ENCODE measurements at regions not wholly inside any gene's neighbourhood (a gene's known extent, or its start where the extent isn't known, plus 50 kb on each side); places are given as distances from the start of the nearest gene placed in this dataset.

GRCh38 chr17:73720187-73720834, 76.1 kb upstream of the SDK2 start:
- Histone ChIP-seq H3K27ac (no peak overlapping the region), H3K4me1 (no peaks in the 10 kb centered on the region), H3K27me3 (peaks cover 0 to 45% of the 10 kb centered on the region in 2 donors), H3K4me3 (no peak overlapping the region), H3K9me3 (no peaks in the 10 kb centered on the region), H3K36me3 (no peaks in the 10 kb centered on the region)
- no peak for DNase-seq
- no peak for TF ChIP-seq CTCF (IDR thresholded peaks at IDR 0.05)
- intact Hi-C loops (cut with DNase I; ENCODE audit: low total_unique reads) = no loop called here

- intact Hi-C loops (cut with DNase I; ENCODE audit: low total_unique reads) = no loop called here
- TF ChIP-seq CTCF (IDR thresholded peaks at IDR 0.05) = no peak
- no peak overlapping the region for H3K27ac ChIP-seq
- DNase-seq = no peak
- H3K27me3 ChIP-seq = peaks cover 0 to 41% of the 10 kb centered on the region in 2 donors
- H3K9me3 ChIP-seq = no peaks in the 10 kb centered on the region
- no peak overlapping the region for H3K4me3 ChIP-seq
- no peaks in the 10 kb centered on the region for H3K36me3 ChIP-seq
- no peaks in the 10 kb centered on the region for H3K4me1 ChIP-seq
Observed at GRCh38 chr17:73722165-73722564, 77.9 kb upstream of the SDK2 start.

- H3K4me3 ChIP-seq = no peak overlapping the region
- DNase-seq = no peak
- H3K27me3 ChIP-seq = peaks cover 0 to 41% of the 10 kb centered on the region in 2 donors
- intact Hi-C loops (cut with DNase I; ENCODE audit: low total_unique reads) = no loop called here
- no peak for TF ChIP-seq CTCF (IDR thresholded peaks at IDR 0.05)
- H3K27ac ChIP-seq = no peak overlapping the region
- no peaks in the 10 kb centered on the region for H3K4me1 ChIP-seq
- H3K36me3 ChIP-seq = no peaks in the 10 kb centered on the region
- no peaks in the 10 kb centered on the region for H3K9me3 ChIP-seq
Observed at GRCh38 chr17:73723317-73723716, 79.1 kb upstream of the SDK2 start.

GRCh38 chr17:73724341-73724740, 80.1 kb upstream of the SDK2 start:
- intact Hi-C loops (cut with DNase I; ENCODE audit: low total_unique reads) = no loop called here
- TF ChIP-seq CTCF (IDR thresholded peaks at IDR 0.05) = no peak

GRCh38 chr17:73724990-73725389, 80.7 kb upstream of the SDK2 start:
- TF ChIP-seq CTCF (IDR thresholded peaks at IDR 0.05) = no peak
- H3K27me3 ChIP-seq = peaks cover 0 to 32% of the 10 kb centered on the region in 2 donors
- H3K4me3 ChIP-seq = no peak overlapping the region
- H3K27ac ChIP-seq = no peak overlapping the region
- DNase-seq = no peak
- peaks cover 0 to 2% (median 0%) of the 10 kb centered on the region in 3 donors for H3K9me3 ChIP-seq
- H3K36me3 ChIP-seq = no peaks in the 10 kb centered on the region
- intact Hi-C loops (cut with DNase I; ENCODE audit: low total_unique reads) = no loop called here
- H3K4me1 ChIP-seq = no peaks in the 10 kb centered on the region

More at GRCh38 chr17:73724341-73724740, 80.1 kb upstream of the SDK2 start:
- H3K27me3 ChIP-seq = peaks cover 0 to 36% of the 10 kb centered on the region in 2 donors
- H3K4me1 ChIP-seq = no peaks in the 10 kb centered on the region
- no peak for DNase-seq
- H3K9me3 ChIP-seq = no peaks in the 10 kb centered on the region
- no peak overlapping the region for H3K4me3 ChIP-seq
- H3K36me3 ChIP-seq = no peaks in the 10 kb centered on the region
- H3K27ac ChIP-seq = no peak overlapping the region

Data from tibial artery (tissue), 4 donors.